ENCODE measurements at regions not wholly inside any gene's neighbourhood (a gene's known extent, or its start where the extent isn't known, plus 50 kb on each side); places are given as distances from the start of the nearest gene placed in this dataset.

GRCh38 chr3:153426344-153426743, 264.3 kb downstream of the RAP2B start:
- TF ChIP-seq, protein P1, sequence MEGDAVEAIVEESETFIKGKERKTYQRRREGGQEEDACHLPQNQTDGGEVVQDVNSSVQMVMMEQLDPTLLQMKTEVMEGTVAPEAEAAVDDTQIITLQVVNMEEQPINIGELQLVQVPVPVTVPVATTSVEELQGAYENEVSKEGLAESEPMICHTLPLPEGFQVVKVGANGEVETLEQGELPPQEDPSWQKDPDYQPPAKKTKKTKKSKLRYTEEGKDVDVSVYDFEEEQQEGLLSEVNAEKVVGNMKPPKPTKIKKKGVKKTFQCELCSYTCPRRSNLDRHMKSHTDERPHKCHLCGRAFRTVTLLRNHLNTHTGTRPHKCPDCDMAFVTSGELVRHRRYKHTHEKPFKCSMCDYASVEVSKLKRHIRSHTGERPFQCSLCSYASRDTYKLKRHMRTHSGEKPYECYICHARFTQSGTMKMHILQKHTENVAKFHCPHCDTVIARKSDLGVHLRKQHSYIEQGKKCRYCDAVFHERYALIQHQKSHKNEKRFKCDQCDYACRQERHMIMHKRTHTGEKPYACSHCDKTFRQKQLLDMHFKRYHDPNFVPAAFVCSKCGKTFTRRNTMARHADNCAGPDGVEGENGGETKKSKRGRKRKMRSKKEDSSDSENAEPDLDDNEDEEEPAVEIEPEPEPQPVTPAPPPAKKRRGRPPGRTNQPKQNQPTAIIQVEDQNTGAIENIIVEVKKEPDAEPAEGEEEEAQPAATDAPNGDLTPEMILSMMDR (IDR thresholded peaks at IDR 0.05) = no peak
- H3K4me1 ChIP-seq = peaks cover 0 to 6% of the 10 kb centered on the region in 2 donors
- intact Hi-C loops (cut with DNase I) = no loop called here

GRCh38 chr3:153426803-153427202, 264.8 kb downstream of the RAP2B start:
- Histone ChIP-seq H3K4me1 (peaks cover 0 to 6% of the 10 kb centered on the region in 2 donors), H3K9me3 (peaks cover 0 to 9% of the 10 kb centered on the region in 2 donors), H3K27ac (no peak overlapping the region), H3K27me3 (no peaks in the 10 kb centered on the region), H3K4me3 (no peak overlapping the region), H3K36me3 (no peaks in the 10 kb centered on the region)
- intact Hi-C loops (cut with DNase I) = no loop called here
- no peak for DNase-seq (ENCODE audit: low spot score in 2 of 2)
- TF ChIP-seq, protein P1 (IDR thresholded peaks at IDR 0.05) = no peak

More at GRCh38 chr3:153426344-153426743, 264.3 kb downstream of the RAP2B start:
- no peak for DNase-seq (ENCODE audit: low spot score in 2 of 2)
- Histone ChIP-seq H3K27me3 (no peaks in the 10 kb centered on the region), H3K9me3 (peaks cover 0 to 9% of the 10 kb centered on the region in 2 donors), H3K4me3 (no peak overlapping the region), H3K27ac (no peak overlapping the region), H3K36me3 (no peaks in the 10 kb centered on the region)

DNA sequence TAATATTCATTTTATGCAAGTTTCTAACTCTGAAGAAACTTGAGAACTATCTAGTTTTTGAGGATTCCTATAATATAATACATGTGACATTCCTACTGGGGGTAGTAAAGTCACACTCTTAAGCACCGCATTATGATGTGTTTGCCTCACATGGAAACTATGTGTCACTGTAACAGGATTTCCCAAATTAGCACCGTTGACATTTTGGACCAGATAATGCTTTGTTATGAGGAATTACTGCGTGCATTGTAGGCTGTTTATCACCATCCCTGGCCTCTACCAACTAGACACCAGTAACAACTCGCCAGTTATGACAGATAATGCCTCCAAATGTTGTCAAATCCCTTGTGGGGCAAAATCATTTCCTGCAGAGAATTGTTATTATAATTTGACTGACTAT, 267.8 kb downstream of the RAP2B start:
- Histone ChIP-seq H3K27me3 (no peaks in the 10 kb centered on the region), H3K4me3 (no peak overlapping the region), H3K4me1 (peaks cover 0 to 6% of the 10 kb centered on the region in 2 donors), H3K27ac (no peak overlapping the region), H3K9me3 (no peaks in the 10 kb centered on the region), H3K36me3 (no peaks in the 10 kb centered on the region)
- intact Hi-C loops (cut with DNase I) = no loop called here
- TF ChIP-seq, protein P1 (IDR thresholded peaks at IDR 0.05) = no peak
- no peak for DNase-seq (ENCODE audit: low spot score in 2 of 2)

DNA sequence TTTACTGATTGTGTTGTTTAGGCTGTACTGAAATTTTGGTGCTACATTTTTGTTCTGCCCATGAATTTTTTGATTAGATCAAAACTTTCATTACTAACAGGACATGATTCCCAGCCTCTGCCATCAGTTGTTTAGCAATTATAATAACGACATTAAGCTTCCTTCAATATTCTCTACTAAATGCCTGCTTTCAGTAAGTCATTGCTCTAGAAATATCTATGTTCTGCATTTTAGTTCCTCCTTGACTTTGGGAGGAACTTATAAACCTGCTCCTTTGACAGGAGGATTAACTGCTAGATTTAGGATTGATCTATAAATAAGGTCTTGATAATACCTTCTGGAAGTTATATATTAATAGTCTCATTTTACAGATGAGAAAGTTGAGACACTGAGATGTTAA, 269.1 kb downstream of the RAP2B start:
- DNase-seq (ENCODE audit: low spot score in 2 of 2) = no peak
- Histone ChIP-seq H3K4me3 (no peak overlapping the region), H3K36me3 (no peaks in the 10 kb centered on the region), H3K27ac (no peak overlapping the region), H3K27me3 (no peaks in the 10 kb centered on the region), H3K4me1 (peaks cover 0 to 8% of the 10 kb centered on the region in 2 donors), H3K9me3 (no peaks in the 10 kb centered on the region)
- TF ChIP-seq, protein P1 (IDR thresholded peaks at IDR 0.05) = no peak
- intact Hi-C loops (cut with DNase I) = no loop called here

DNA sequence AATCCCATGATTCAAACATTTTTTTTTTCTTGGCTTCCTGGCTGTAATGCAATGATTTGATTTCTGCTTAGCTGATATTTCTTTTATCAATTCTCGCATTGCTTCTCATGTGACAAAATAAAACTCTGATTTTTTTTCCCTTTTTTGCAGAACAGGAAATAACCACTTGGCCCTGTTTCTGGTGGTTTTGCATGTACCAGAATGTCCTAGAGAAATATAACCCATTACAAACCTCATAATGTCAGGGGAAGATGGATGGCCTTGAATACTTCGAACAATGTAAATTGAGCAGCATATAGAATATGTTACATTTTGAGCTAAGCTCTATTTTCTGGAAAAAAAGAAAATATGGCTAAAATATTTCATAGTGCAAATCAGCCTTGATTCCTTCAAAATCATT, 275.6 kb downstream of the RAP2B start:
- H3K27ac ChIP-seq = no peak overlapping the region
- H3K27me3 ChIP-seq = no peaks in the 10 kb centered on the region
- intact Hi-C loops (cut with DNase I) = no loop called here
- peaks cover 0 to 2% of the 10 kb centered on the region in 2 donors for H3K4me1 ChIP-seq
- no peaks in the 10 kb centered on the region for H3K36me3 ChIP-seq
- DNase-seq (ENCODE audit: low spot score in 2 of 2) = no peak
- no peaks in the 10 kb centered on the region for H3K9me3 ChIP-seq
- H3K4me3 ChIP-seq = no peak overlapping the region
- TF ChIP-seq, protein P1 (IDR thresholded peaks at IDR 0.05) = no peak

GRCh38 chr3:153438271-153438670, 276.2 kb downstream of the RAP2B start:
- intact Hi-C loops (cut with DNase I) = no loop called here
- Histone ChIP-seq H3K4me1 (peaks cover 0 to 2% of the 10 kb centered on the region in 2 donors), H3K36me3 (no peaks in the 10 kb centered on the region), H3K9me3 (no peaks in the 10 kb centered on the region), H3K4me3 (no peak overlapping the region), H3K27me3 (no peaks in the 10 kb centered on the region), H3K27ac (no peak overlapping the region)
- TF ChIP-seq, protein P1 (IDR thresholded peaks at IDR 0.05) = no peak
- no peak for DNase-seq (ENCODE audit: low spot score in 2 of 2)
